DOHH2 (cell line): ENCODE measurements at regions not wholly inside any gene's neighbourhood (a gene's known extent, or its start where the extent isn't known, plus 50 kb on each side); places are given as distances from the start of the nearest gene placed in this dataset.

Experiments used
- H3F3A ChIP-seq: fragments of 200-600 bp; sonication (generic), shearing (Covaris generic); 2 replicates; pipeline ENCODE4 v1.6.0; 2016; ENCODE audit warnings: antibody characterized with exemption, mild to moderate bottlenecking; ENCODE audit not compliant: control insufficient read depth, insufficient read depth
- H3K27ac ChIP-seq: fragments of 200-600 bp; sonication (generic); 2 replicates; pipeline ENCODE4 v1.5.1; 2014; ENCODE audit warnings: low read depth, mild to moderate bottlenecking, low read length, moderate library complexity
- H3K27me3 ChIP-seq: fragments of 200-600 bp; sonication (generic); 2 replicates; pipeline ENCODE4 v1.6.1; 2014; ENCODE audit warnings: mild to moderate bottlenecking, low read length, mixed read lengths; ENCODE audit not compliant: control insufficient read depth
- H3K36me3 ChIP-seq: fragments of 200-600 bp; sonication (generic); 2 replicates; pipeline ENCODE4 v1.6.1; 2014; ENCODE audit warnings: mild to moderate bottlenecking, low read length, moderate library complexity, mixed read lengths; ENCODE audit not compliant: control insufficient read depth
- H3K4me1 ChIP-seq: fragments of 200-600 bp; sonication (generic); 2 replicates; pipeline ENCODE4 v1.6.1; 2014; ENCODE audit warnings: mild to moderate bottlenecking, low read length, mixed read lengths; ENCODE audit not compliant: control insufficient read depth
- H3K4me2 ChIP-seq: fragments of 200-600 bp; sonication (generic); 2 replicates; pipeline ENCODE4 v1.6.0; 2014; ENCODE audit warnings: mild to moderate bottlenecking, low read length, moderate library complexity
- H3K4me3 ChIP-seq: fragments of 200-600 bp; sonication (generic); 2 replicates; pipeline ENCODE4 v1.5.1; 2014; ENCODE audit warnings: mild to moderate bottlenecking, low read length, mixed read lengths
- H3K79me2 ChIP-seq: fragments of 200-600 bp; sonication (generic); 2 replicates; pipeline ENCODE4 v1.6.1; 2014; ENCODE audit warnings: mild to moderate bottlenecking, low read length, mixed read lengths; ENCODE audit not compliant: control insufficient read depth
- H3K9me2 ChIP-seq: fragments of 200-600 bp; sonication (generic); replicated peaks from 2 replicates; pipeline ENCODE4 v1.6.1; 2014; ENCODE audit warnings: mild to moderate bottlenecking, low read length, mixed read lengths; ENCODE audit not compliant: control insufficient read depth
- H3K9me3 ChIP-seq: fragments of 200-600 bp; sonication (generic); 2 replicates; pipeline ENCODE4 v1.6.1; 2014; ENCODE audit warnings: antibody characterized with exemption, low read length, mixed read lengths; ENCODE audit not compliant: control insufficient read depth, insufficient read depth
- H4K20me1 ChIP-seq: fragments of 200-600 bp; sonication (generic); 2 replicates; pipeline ENCODE4 v1.6.0; 2014; ENCODE audit warnings: low read depth, mild to moderate bottlenecking, antibody characterized with exemption, low read length, moderate library complexity; ENCODE audit not compliant: control insufficient read depth, insufficient read depth
- EZH2phosphoT487 ChIP-seq: fragments of 200-600 bp; sonication (generic); IDR thresholded peaks from 2 replicates; pipeline ENCODE4 v1.6.1; 2017; ENCODE audit warnings: borderline replicate concordance, mild to moderate bottlenecking, antibody characterized with exemption, low read length, moderate library complexity, mixed read lengths
- TF ChIP-seq, protein P1 (sequence below): fragments of 200-600 bp; sonication (generic); IDR thresholded peaks from one replicate; pipeline ENCODE4 v1.5.1; 2014; ENCODE audit warnings: antibody characterized with exemption, mild to moderate bottlenecking, low read depth, low read length; ENCODE audit not compliant: poor library complexity, severe bottlenecking

DNA sequence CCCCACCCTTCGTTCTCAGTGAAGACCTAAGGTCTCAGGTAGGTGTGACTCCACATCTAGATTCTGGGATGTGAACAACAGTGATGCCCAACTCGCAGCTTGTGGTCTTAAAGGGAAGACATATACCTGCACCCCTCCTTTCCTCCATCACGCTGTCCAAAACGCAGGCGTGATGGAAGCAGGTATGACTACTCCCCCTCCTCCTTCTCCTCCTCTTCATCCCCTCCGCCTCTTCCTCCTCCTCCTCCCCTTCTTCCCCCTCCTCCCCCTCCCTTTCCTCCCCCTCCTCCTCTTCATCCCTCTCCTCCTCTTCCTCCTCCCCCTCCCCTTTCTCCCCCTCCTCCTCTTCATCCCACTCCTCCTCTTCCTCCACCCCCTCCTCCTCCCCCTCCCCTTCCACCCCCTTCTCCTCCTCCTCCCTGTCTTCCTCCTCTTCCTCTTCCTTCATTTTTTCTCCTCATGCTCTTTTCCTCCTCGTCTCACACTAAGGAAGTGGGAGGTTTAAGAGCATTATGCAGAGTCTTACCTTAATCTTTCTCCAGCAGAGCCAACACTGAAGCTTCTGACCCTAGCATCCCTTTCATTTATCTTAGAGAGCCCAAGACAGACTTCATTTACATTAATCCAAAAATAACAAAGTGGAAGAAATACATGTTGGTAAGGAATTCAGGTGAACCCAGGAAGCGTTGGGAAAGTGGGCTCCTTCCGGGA, 352.5 kb downstream of the FOXL1 start:
- no peaks in the 10 kb centered on the region for H3K79me2 ChIP-seq
- no peaks in the 10 kb centered on the region for H3K9me2 ChIP-seq
- no peaks in the 10 kb centered on the region for H3K9me3 ChIP-seq
- H3K36me3 ChIP-seq, result no peaks in the 10 kb centered on the region
- H3K4me3 ChIP-seq, result no peak overlapping the region
- no peak overlapping the region for H3K27ac ChIP-seq
- no peaks in the 10 kb centered on the region for H3F3A ChIP-seq
- no peak for TF ChIP-seq EZH2phosphoT487
- TF ChIP-seq, protein P1, sequence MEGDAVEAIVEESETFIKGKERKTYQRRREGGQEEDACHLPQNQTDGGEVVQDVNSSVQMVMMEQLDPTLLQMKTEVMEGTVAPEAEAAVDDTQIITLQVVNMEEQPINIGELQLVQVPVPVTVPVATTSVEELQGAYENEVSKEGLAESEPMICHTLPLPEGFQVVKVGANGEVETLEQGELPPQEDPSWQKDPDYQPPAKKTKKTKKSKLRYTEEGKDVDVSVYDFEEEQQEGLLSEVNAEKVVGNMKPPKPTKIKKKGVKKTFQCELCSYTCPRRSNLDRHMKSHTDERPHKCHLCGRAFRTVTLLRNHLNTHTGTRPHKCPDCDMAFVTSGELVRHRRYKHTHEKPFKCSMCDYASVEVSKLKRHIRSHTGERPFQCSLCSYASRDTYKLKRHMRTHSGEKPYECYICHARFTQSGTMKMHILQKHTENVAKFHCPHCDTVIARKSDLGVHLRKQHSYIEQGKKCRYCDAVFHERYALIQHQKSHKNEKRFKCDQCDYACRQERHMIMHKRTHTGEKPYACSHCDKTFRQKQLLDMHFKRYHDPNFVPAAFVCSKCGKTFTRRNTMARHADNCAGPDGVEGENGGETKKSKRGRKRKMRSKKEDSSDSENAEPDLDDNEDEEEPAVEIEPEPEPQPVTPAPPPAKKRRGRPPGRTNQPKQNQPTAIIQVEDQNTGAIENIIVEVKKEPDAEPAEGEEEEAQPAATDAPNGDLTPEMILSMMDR, result no peak
- H3K27me3 ChIP-seq, result no peaks in the 10 kb centered on the region
- no peak overlapping the region for H3K4me2 ChIP-seq
- H4K20me1 ChIP-seq, result no peaks in the 10 kb centered on the region
- H3K4me1 ChIP-seq, result no peaks in the 10 kb centered on the region; the same call in 1 of the 2 replicates

GRCh38 chr16:86931410-86931941, 353.1 kb downstream of the FOXL1 start:
- H3F3A ChIP-seq, result no peaks in the 10 kb centered on the region
- H3K4me1 ChIP-seq, result no peaks in the 10 kb centered on the region; the same call in 1 of the 2 replicates
- no peak overlapping the region for H3K4me2 ChIP-seq
- H3K9me3 ChIP-seq, result no peaks in the 10 kb centered on the region
- H3K9me2 ChIP-seq, result no peaks in the 10 kb centered on the region
- no peak for TF ChIP-seq EZH2phosphoT487
- TF ChIP-seq, protein P1, result no peak
- no peaks in the 10 kb centered on the region for H4K20me1 ChIP-seq
- H3K79me2 ChIP-seq, result no peaks in the 10 kb centered on the region
- no peak overlapping the region for H3K27ac ChIP-seq
- no peak overlapping the region for H3K4me3 ChIP-seq
- no peaks in the 10 kb centered on the region for H3K36me3 ChIP-seq
- H3K27me3 ChIP-seq, result no peaks in the 10 kb centered on the region

DNA sequence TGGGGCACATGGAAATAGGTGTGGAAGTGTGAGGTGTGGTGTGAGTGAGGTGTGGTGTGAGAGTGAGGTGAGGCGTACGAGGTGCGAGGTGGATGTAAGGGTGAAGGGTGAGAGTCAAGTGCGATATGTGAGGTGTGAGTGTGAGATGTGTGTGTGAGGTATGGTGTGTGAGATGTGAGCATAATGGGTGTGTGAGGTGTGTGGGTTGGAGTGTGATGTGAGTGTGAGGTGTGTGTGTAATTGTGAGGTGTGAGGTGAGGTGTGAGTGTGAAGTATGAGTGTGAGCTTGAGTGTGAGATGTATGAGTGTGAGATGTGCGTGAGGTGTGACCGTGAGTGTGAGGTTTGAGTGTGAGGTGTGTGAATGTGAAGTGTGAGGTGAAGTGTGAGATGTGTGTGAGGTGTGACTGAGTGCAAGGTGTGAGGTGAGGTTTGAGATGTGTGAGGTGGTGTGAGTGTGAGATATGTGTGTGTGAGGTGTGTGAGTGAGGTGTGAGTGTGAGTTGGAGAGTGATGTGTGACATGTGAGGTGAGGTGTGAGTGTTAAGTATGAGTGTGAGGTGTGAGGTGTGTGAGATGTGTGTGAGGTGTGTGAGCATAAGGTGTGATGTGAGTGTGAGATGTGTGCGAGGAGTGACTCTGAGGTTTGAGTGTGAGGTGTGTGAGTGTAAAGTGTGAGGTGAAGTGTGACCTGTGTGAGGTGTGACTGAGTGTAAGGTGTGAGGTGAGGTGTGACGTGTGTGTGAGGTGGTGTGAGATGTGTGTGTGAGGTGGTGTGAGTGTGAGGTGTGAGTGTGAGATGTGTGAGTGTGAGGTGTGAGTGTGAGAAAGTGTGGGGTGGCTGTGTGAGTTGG, 354.0 kb downstream of the FOXL1 start:
- H3K9me3 ChIP-seq, result no peaks in the 10 kb centered on the region
- no peak overlapping the region for H3K4me3 ChIP-seq
- H3K79me2 ChIP-seq, result no peaks in the 10 kb centered on the region
- H3K27ac ChIP-seq, result no peak overlapping the region
- no peaks in the 10 kb centered on the region for H3K27me3 ChIP-seq
- no peak overlapping the region for H3K4me2 ChIP-seq
- no peaks in the 10 kb centered on the region for H3F3A ChIP-seq
- TF ChIP-seq, protein P1, result no peak
- TF ChIP-seq EZH2phosphoT487, result no peak
- no peaks in the 10 kb centered on the region for H3K36me3 ChIP-seq
- H4K20me1 ChIP-seq, result no peaks in the 10 kb centered on the region
- no peaks in the 10 kb centered on the region; the same call in 1 of the 2 replicates for H3K4me1 ChIP-seq
- no peaks in the 10 kb centered on the region for H3K9me2 ChIP-seq
